Activated naive CD4-positive, alpha-beta T cell treated with anti-CD3 and anti-CD28 coated beads, Interleukin-2, amount 10 ng/mL, durations not matched to agents 7 days and 5 days (primary cell): ENCODE measurements at regions not wholly inside any gene's neighbourhood (a gene's known extent, or its start where the extent isn't known, plus 50 kb on each side); places are given as distances from the start of the nearest gene placed in this dataset.
A peak's percentile ranks its signal among the peaks of the same experiment; 100 is the strongest.
"Not testable (repeated sequence)": the region's sequence is repeated elsewhere in the genome, so short reads cannot be mapped to it uniquely, and the experiment has no call there.

ENCODE experiments used
- CTCF ChIA-PET: fragments of 350-600 bp; sonication (Branson Sonifier 250); formaldehyde crosslinking; loops from one replicate; lab custom pipeline; 2021; ENCODE audit warnings: antibody characterized with exemption; lab: Charles Lee
- DNase-seq: peaks from one replicate; pipeline ENCODE4 v3.0.0-alpha.2; 2020
- H3K27ac Mint-ChIP-seq: one replicate; pipeline ENCODE4 v1.8.0; 2021; ENCODE audit warnings: mild to moderate bottlenecking, moderate library complexity, mixed read lengths
- H3K27me3 Mint-ChIP-seq: one replicate; pipeline ENCODE4 v1.8.0; 2021; ENCODE audit warnings: mild to moderate bottlenecking, mixed read lengths
- H3K36me3 Mint-ChIP-seq: one replicate; pipeline ENCODE4 v1.8.0; 2021; ENCODE audit warnings: mixed read lengths
- H3K4me1 Mint-ChIP-seq: one replicate; pipeline ENCODE4 v1.8.0; 2021; ENCODE audit warnings: mixed read lengths
- H3K4me3 Mint-ChIP-seq: one replicate; pipeline ENCODE4 v1.8.0; 2021; ENCODE audit warnings: mild to moderate bottlenecking, moderate library complexity, mixed read lengths
- H3K9me3 Mint-ChIP-seq: one replicate; pipeline ENCODE4 v1.8.0; 2021; ENCODE audit warnings: mixed read lengths

GRCh38 chr22:49676783-49677494 is 150.7 kb downstream of the BRD1 start:
- CTCF ChIA-PET: no interaction called here
- Mint-ChIP-seq H3K27ac (no peak overlapping the region), H3K36me3 (no peaks in the 10 kb centered on the region), H3K4me3 (no peak overlapping the region), H3K9me3 (no peaks in the 10 kb centered on the region), H3K27me3 (peaks cover 61% of the 10 kb centered on the region), H3K4me1 (peaks cover 4% of the 10 kb centered on the region)
- DNase-seq: no peak

- H3K4me1 Mint-ChIP-seq: peaks cover 9% of the 10 kb centered on the region
- no peaks in the 10 kb centered on the region for H3K9me3 Mint-ChIP-seq
- no peak overlapping the region for H3K27ac Mint-ChIP-seq
- H3K4me3 Mint-ChIP-seq: no peak overlapping the region
- peaks cover 68% of the 10 kb centered on the region for H3K27me3 Mint-ChIP-seq
- DNase-seq: no peak
- no peaks in the 10 kb centered on the region for H3K36me3 Mint-ChIP-seq
- CTCF ChIA-PET: interaction anchor here (0.6 kb wide), 1 partner anchor 100 kb away, joined by 3 read pairs; no protein-coding TSS in a partner anchor
Measured at GRCh38 chr22:49676230-49676629, 151.4 kb downstream of the BRD1 start.

DNA sequence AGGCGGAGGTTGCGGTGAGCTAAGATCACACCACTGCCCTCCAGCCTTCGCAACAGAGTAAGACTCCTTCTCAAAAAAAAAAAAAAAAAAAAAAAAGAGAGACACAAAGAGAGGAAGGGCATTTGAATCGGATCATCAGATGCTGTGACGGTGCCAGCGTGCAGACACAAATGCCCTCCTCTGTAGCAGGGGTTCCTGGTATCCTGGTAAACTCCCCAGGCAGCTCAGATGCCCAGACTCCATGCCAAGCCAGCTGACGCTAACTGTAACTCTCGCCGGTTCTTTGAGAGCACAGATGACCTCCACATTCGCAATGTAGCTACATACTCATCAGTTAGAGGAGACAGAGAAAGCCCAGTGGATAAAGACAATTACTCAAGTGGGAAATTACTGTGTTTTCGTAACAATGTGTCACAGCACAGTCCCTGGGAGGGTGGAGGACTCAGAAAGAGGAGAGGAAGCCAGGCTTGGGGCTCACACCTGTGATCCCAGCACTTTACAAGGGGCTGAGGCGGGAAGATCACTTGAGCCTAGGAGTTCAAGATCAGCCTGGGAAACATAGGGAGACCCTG is 153.1 kb downstream of the BRD1 start:
- no peak overlapping the region for H3K27ac Mint-ChIP-seq
- CTCF ChIA-PET: no interaction called here
- H3K36me3 Mint-ChIP-seq: no peaks in the 10 kb centered on the region
- no peaks in the 10 kb centered on the region for H3K9me3 Mint-ChIP-seq
- DNase-seq: no peak
- peaks cover 12% of the 10 kb centered on the region for H3K4me1 Mint-ChIP-seq
- H3K27me3 Mint-ChIP-seq: peaks cover 80% of the 10 kb centered on the region
- no peak overlapping the region for H3K4me3 Mint-ChIP-seq

GRCh38 chr22:49673048-49673447 is 154.6 kb downstream of the BRD1 start:
- Mint-ChIP-seq H3K36me3 (no peaks in the 10 kb centered on the region), H3K9me3 (no peaks in the 10 kb centered on the region), H3K4me3 (no peak overlapping the region), H3K4me1 (peaks cover 18% of the 10 kb centered on the region), H3K27ac (no peak overlapping the region), H3K27me3 (peaks cover 85% of the 10 kb centered on the region)
- DNase-seq: no peak
- CTCF ChIA-PET: no interaction called here

DNA sequence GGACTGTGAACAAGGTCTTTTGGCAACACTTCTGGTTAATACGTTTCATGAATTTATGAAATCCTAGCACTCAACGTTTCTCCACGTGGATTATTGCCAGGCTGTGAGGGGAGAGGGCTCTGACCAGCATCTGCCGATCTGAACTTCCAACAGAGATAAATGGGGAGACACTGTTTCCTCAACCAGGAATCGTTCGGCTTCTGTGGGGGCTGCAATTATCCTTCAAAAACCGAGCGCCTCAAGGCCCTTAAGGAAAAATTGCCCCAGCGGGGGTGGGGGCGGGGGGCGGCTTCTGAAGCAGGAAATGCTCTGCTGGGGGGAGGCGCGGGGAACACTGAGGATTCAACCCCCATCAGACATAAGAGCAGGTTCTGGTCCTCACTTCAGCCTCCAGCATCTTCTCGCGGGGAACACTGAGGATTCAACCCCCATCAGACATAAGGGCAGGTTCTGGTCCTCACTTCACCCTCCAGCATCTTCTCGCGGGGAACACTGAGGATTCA is 155.6 kb downstream of the BRD1 start:
- no peak overlapping the region for H3K27ac Mint-ChIP-seq
- H3K36me3 Mint-ChIP-seq: no peaks in the 10 kb centered on the region
- peaks cover 81% of the 10 kb centered on the region for H3K27me3 Mint-ChIP-seq
- peaks cover 21% of the 10 kb centered on the region for H3K4me1 Mint-ChIP-seq
- H3K9me3 Mint-ChIP-seq: no peaks in the 10 kb centered on the region
- DNase-seq: no peak
- CTCF ChIA-PET: no interaction called here
- H3K4me3 Mint-ChIP-seq: no peak overlapping the region

GRCh38 chr22:49671331-49672013 is 156.2 kb downstream of the BRD1 start:
- Mint-ChIP-seq H3K27ac (no peak overlapping the region), H3K4me3 (peak overlapping the region; percentile 42), H3K27me3 (peaks cover 78% of the 10 kb centered on the region), H3K4me1 (peaks cover 27% of the 10 kb centered on the region), H3K9me3 (no peaks in the 10 kb centered on the region), H3K36me3 (no peaks in the 10 kb centered on the region)
- CTCF ChIA-PET: no interaction called here
- DNase-seq: no peak

DNA sequence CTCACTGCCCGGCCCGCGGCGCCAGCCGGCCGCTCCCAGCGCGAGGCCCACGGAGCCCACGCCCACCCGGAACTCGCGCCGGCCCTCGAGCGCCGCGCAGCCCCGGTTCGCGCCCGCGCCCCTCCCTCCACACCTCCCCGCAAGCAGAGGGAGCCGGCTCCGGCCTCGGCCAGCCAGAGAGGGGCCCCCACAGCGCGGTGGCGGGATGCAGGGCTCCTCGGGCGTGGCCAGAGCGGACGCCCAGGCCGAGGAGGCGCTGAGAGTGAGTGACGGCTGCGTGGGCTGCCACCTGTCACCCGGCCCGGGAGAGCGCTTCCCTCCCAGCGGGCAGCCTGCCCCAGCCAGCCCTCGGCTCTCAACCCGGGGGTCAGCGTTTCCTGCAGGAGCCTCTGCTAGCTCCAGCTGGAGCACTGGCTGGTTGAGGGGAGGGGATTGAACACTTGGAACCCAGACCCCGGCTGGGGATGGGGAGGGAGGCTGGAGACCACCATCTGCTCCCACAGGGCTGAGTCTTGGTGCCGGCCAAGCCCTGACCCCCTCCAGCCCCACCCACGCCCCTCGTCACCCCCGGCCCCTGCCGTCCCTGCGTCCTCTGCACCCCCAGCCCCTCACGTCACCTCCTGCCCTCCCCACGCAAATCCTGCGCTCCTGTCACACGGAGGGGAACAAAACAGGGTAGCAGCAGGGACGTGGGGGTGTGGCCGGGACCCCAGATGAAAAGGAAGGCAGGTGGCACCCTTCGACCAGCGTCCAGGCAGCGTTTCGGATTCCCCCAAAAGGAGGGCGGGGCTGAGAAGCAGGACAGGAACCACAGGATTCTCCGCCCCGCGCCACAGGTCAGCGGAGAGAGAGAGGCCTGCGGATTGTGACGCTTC is 157.0 kb downstream of the BRD1 start:
- CTCF ChIA-PET: no interaction called here
- Mint-ChIP-seq H3K27me3 (peaks cover 83% of the 10 kb centered on the region), H3K4me1 (peaks cover 34% of the 10 kb centered on the region), H3K36me3 (no peaks in the 10 kb centered on the region), H3K4me3 (peak overlapping the region; percentile 42), H3K27ac (no peak overlapping the region), H3K9me3 (no peaks in the 10 kb centered on the region)
- no peak for DNase-seq

DNA sequence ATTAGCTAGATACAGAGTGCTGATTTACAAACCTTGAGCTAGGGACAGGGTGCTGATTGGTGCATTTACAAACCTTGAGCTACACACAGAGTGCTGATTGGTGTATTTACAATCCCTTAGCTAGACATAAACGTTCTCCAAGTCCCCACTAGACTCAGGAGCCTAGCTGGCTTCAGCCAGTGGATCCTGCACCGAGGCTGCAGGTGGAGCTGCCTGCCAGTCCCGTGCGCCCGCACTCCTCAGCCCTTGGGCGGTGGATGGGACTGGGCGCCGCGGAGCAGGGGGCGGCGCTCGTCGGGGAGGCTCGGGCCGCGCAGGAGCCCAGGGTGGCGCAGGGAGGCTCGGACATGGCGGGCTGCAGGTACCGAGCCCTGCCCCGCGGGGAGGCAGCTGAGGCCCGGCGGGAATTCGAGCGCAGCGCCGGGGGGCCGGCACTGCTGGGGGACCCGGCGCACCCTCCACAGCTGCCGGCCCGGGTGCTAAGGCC is 157.7 kb downstream of the BRD1 start:
- H3K9me3 Mint-ChIP-seq, H3K36me3 Mint-ChIP-seq, CTCF ChIA-PET, H3K27ac Mint-ChIP-seq: not testable (repeated sequence)
- peak; percentile 35 for DNase-seq
- Mint-ChIP-seq H3K27me3 (peaks cover 77% of the 10 kb centered on the region), H3K4me1 (peaks cover 34% of the 10 kb centered on the region), H3K4me3 (peak overlapping the region; percentile 23)

- H3K36me3 Mint-ChIP-seq, CTCF ChIA-PET, H3K27ac Mint-ChIP-seq, DNase-seq, H3K9me3 Mint-ChIP-seq: not testable (repeated sequence)
- peaks cover 75% of the 10 kb centered on the region for H3K27me3 Mint-ChIP-seq
- peak overlapping the region; percentile 23 for H3K4me3 Mint-ChIP-seq
- peaks cover 34% of the 10 kb centered on the region for H3K4me1 Mint-ChIP-seq
Measured at GRCh38 chr22:49669427-49669968, 158.2 kb downstream of the BRD1 start.

GRCh38 chr22:49668402-49668801 is 159.3 kb downstream of the BRD1 start:
- H3K4me1 Mint-ChIP-seq: peaks cover 34% of the 10 kb centered on the region
- H3K27me3 Mint-ChIP-seq: peaks cover 76% of the 10 kb centered on the region
- no peaks in the 10 kb centered on the region for H3K9me3 Mint-ChIP-seq
- H3K4me3 Mint-ChIP-seq: no peak overlapping the region
- CTCF ChIA-PET: no interaction called here
- DNase-seq: no peak
- no peak overlapping the region for H3K27ac Mint-ChIP-seq
- H3K36me3 Mint-ChIP-seq: no peaks in the 10 kb centered on the region

GRCh38 chr22:49667236-49667635 is 160.4 kb downstream of the BRD1 start:
- DNase-seq: peak; percentile 55
- H3K27ac Mint-ChIP-seq: peak overlapping the region; percentile 69
- CTCF ChIA-PET: no interaction called here
- H3K4me3 Mint-ChIP-seq: peak overlapping the region; percentile 53
- H3K4me1 Mint-ChIP-seq: peaks cover 34% of the 10 kb centered on the region
- no peaks in the 10 kb centered on the region for H3K36me3 Mint-ChIP-seq
- H3K27me3 Mint-ChIP-seq: peaks cover 71% of the 10 kb centered on the region
- no peaks in the 10 kb centered on the region for H3K9me3 Mint-ChIP-seq

- Mint-ChIP-seq H3K27ac (no peak overlapping the region), H3K36me3 (no peaks in the 10 kb centered on the region), H3K4me1 (peaks cover 30% of the 10 kb centered on the region), H3K27me3 (peaks cover 66% of the 10 kb centered on the region), H3K9me3 (no peaks in the 10 kb centered on the region), H3K4me3 (no peak overlapping the region)
- CTCF ChIA-PET: no interaction called here
- DNase-seq: no peak
Measured at GRCh38 chr22:49666146-49666809, 161.4 kb downstream of the BRD1 start.

GRCh38 chr22:49664891-49665290 is 162.8 kb downstream of the BRD1 start:
- H3K4me3 Mint-ChIP-seq: no peak overlapping the region
- peaks cover 56% of the 10 kb centered on the region for H3K27me3 Mint-ChIP-seq
- CTCF ChIA-PET: no interaction called here
- no peak overlapping the region for H3K27ac Mint-ChIP-seq
- DNase-seq: no peak
- no peaks in the 10 kb centered on the region for H3K9me3 Mint-ChIP-seq
- H3K4me1 Mint-ChIP-seq: peaks cover 26% of the 10 kb centered on the region
- H3K36me3 Mint-ChIP-seq: no peaks in the 10 kb centered on the region
